CD4-positive, alpha-beta T cell (primary cell): ENCODE measurements at regions not wholly inside any gene's neighbourhood (a gene's known extent, or its start where the extent isn't known, plus 50 kb on each side); places are given as distances from the start of the nearest gene placed in this dataset.

ENCODE experiments used
- ATAC-seq: fragments of 200-7000 bp; cut with Tn5 transposase; one replicate; pipeline ENCODE4 v1.10.0; 2022; ENCODE audit warnings: mild to moderate bottlenecking; ENCODE audit not compliant: poor library complexity
- CTCF ChIA-PET: fragments of 350-600 bp; sonication (Branson Sonifier 250); formaldehyde crosslinking; loops from one replicate; lab custom pipeline; 2021; ENCODE audit warnings: antibody characterized with exemption, inconsistent platforms; lab: Charles Lee
- POLR2A ChIA-PET: fragments of 350-600 bp; sonication (Branson Sonifier 250); formaldehyde crosslinking; loops from one replicate; lab custom pipeline; 2021; ENCODE audit warnings: antibody characterized with exemption, inconsistent platforms; lab: Charles Lee
- DNase-seq, 14 experiments: peaks; one replicate each; pipeline ENCODE4 v3.0.0-alpha.2; 2013 to 2020; ENCODE audit warnings: mixed read lengths in 2 of 14
- H3K27ac ChIP-seq, 2 donors: one replicate each; pipeline versions ENCODE4 v1.5.1 to v1.7.0; 2013; ENCODE audit warnings: low read length in 2 of 2, low read depth in 1 of 2, mild to moderate bottlenecking in 1 of 2
- H3K27me3 ChIP-seq, 2 experiments: 1 replicate in 1 of 2; 2 replicates in 1 of 2; pipeline versions ENCODE4 v1.6.1 to v1.7.0; 2013; ENCODE audit warnings: low read length in 2 of 2, control low read depth in 1 of 2, mild to moderate bottlenecking in 1 of 2, moderate library complexity in 1 of 2; ENCODE audit not compliant: insufficient read depth in 2 of 2, control insufficient read depth in 1 of 2
- H3K36me3 ChIP-seq: one replicate; pipeline ENCODE4 v1.6.1; 2013; ENCODE audit warnings: low read length, control low read depth; ENCODE audit not compliant: insufficient read depth
- H3K4me1 ChIP-seq: one replicate; pipeline ENCODE4 v1.6.1; 2013; ENCODE audit warnings: low read length, control low read depth; ENCODE audit not compliant: insufficient read depth
- H3K4me3 ChIP-seq: one replicate; pipeline ENCODE4 v1.5.1; 2013; ENCODE audit warnings: mild to moderate bottlenecking, low read length, moderate library complexity
- H3K9me3 ChIP-seq, 2 experiments: 1 replicate in 1 of 2; 2 replicates in 1 of 2; pipeline versions ENCODE4 v1.6.1 to v1.7.0; 2013; ENCODE audit warnings: low read length in 2 of 2, mild to moderate bottlenecking in 2 of 2, control low read depth in 1 of 2, moderate library complexity in 1 of 2; ENCODE audit not compliant: control insufficient read depth in 1 of 2, insufficient read depth in 1 of 2
- H3K27ac Mint-ChIP-seq: one replicate; pipeline ENCODE4 v1.8.0; 2020; ENCODE audit warnings: mixed read lengths
- H3K27me3 Mint-ChIP-seq: one replicate; pipeline ENCODE4 v1.8.0; 2021; ENCODE audit warnings: mixed read lengths
- H3K36me3 Mint-ChIP-seq: one replicate; pipeline ENCODE4 v1.8.0; 2021; ENCODE audit warnings: low read depth, mixed read lengths
- H3K4me1 Mint-ChIP-seq: one replicate; pipeline ENCODE4 v1.8.0; 2021; ENCODE audit warnings: low read depth, mixed read lengths
- H3K4me3 Mint-ChIP-seq: one replicate; pipeline ENCODE4 v1.8.0; 2020; ENCODE audit warnings: mild to moderate bottlenecking, mixed read lengths
- H3K9me3 Mint-ChIP-seq: one replicate; pipeline ENCODE4 v1.8.0; 2020; ENCODE audit warnings: mixed read lengths
- intact Hi-C, 2 experiments: fragments of 100-400 bp; cut with DNase I in 1 of 2; cut with micrococcal nuclease in 1 of 2; formaldehyde crosslinking; loops; one replicate each; pipeline versions ENCODE4 v1.15.1 to v1.9.0; 2023 to 2025; cut with DNase I, micrococcal nuclease
- TF ChIP-seq, protein P1 (sequence below): fragments of 200-600 bp; IDR thresholded peaks from one replicate; pipeline ENCODE4 v1.8.0; 2022; ENCODE audit warnings: antibody characterized with exemption, mild to moderate bottlenecking

DNA sequence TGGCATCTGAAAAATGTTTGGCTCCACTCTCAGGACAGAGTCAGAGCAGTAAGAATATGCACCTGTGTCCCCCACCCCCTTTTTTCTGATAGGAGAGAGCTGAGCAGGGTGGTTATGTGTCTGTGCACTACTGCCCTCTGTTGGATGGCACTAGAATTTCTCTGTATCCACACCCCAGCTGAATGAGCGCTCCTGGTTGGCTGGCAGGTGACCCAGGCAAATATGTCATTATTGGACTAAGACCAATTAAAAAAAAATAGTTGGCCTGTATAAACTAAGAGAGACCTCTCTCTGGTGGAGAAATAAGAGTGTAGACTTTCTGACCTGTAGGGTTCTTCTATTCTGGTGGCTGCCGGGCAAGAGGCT lies 107.0 kb downstream of the PTCSC3 start:
- H3K27ac Mint-ChIP-seq: no peak overlapping the region
- Histone ChIP-seq H3K9me3 (no peaks in the 10 kb centered on the region), H3K4me1 (no peaks in the 10 kb centered on the region), H3K36me3 (no peaks in the 10 kb centered on the region), H3K27me3 (peaks cover 6 to 21% of the 10 kb centered on the region in 2 experiments), H3K27ac (no peak overlapping the region), H3K4me3 (no peak overlapping the region)
- ChIA-PET POLR2A (no interaction called here), CTCF (interaction anchor here (1.3 to 1.7 kb wide), 2 partner anchors 9 to 190 kb away, joined by 4 to 9 read pairs; no protein-coding TSS in a partner anchor)
- H3K36me3 Mint-ChIP-seq: no peaks in the 10 kb centered on the region
- TF ChIP-seq, protein P1, sequence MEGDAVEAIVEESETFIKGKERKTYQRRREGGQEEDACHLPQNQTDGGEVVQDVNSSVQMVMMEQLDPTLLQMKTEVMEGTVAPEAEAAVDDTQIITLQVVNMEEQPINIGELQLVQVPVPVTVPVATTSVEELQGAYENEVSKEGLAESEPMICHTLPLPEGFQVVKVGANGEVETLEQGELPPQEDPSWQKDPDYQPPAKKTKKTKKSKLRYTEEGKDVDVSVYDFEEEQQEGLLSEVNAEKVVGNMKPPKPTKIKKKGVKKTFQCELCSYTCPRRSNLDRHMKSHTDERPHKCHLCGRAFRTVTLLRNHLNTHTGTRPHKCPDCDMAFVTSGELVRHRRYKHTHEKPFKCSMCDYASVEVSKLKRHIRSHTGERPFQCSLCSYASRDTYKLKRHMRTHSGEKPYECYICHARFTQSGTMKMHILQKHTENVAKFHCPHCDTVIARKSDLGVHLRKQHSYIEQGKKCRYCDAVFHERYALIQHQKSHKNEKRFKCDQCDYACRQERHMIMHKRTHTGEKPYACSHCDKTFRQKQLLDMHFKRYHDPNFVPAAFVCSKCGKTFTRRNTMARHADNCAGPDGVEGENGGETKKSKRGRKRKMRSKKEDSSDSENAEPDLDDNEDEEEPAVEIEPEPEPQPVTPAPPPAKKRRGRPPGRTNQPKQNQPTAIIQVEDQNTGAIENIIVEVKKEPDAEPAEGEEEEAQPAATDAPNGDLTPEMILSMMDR: peak; percentile 43
- H3K4me3 Mint-ChIP-seq: no peak overlapping the region
- H3K4me1 Mint-ChIP-seq: peaks cover 6% of the 10 kb centered on the region
- ATAC-seq (peak; percentile 48), DNase-seq (peak in 4 of 14 experiments; percentile 23 to 54 (median 40))
- H3K27me3 Mint-ChIP-seq: peaks cover 72% of the 10 kb centered on the region
- intact Hi-C loops: no loop called here
- no peaks in the 10 kb centered on the region for H3K9me3 Mint-ChIP-seq

DNA sequence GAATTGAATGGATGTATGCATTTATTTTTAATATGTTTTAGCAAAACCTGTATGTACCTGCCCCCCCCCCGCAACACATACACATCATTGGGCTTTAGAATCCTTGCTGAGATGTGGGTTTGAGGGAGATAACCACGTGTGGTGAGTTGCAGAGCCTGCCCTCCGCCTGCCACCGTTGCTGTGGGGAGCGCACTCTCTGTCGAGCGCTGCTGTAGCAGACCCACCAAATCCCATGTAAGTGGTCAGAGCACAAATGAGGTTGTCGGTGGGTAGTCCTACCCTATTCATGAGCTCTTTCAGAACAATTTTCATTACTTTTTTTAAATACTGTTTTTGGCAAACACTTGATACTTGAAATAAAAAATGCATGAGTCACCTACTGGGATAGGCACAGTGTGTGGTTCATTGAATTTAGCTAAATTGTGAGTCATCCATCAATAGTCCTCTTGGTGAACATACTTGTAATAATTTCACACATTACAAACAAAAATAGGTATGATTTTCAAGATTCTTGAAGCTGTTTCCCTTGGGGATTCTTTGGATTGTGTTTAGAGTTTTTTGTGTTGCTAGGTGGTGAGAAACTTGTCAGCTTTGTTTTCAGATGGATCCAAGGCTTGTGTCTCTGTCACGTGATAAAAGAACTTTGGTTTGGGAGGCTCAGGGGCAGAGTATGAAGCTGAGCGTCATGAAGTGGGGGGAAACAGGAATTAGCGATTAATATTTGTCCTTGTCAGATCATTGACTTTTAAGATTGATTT lies 107.6 kb downstream of the PTCSC3 start:
- H3K36me3 Mint-ChIP-seq: no peaks in the 10 kb centered on the region
- H3K9me3 ChIP-seq: no peaks in the 10 kb centered on the region
- H3K4me1 ChIP-seq: no peaks in the 10 kb centered on the region
- DNase-seq (no peak), ATAC-seq (no peak)
- H3K36me3 ChIP-seq: no peaks in the 10 kb centered on the region
- intact Hi-C loops: no loop called here
- H3K27ac ChIP-seq: no peak overlapping the region
- peaks cover 66% of the 10 kb centered on the region for H3K27me3 Mint-ChIP-seq
- ChIA-PET POLR2A (no interaction called here), CTCF (interaction anchor here (1.3 to 1.7 kb wide), 2 partner anchors 9 to 189 kb away, joined by 4 to 9 read pairs; no protein-coding TSS in a partner anchor)
- TF ChIP-seq, protein P1: no peak
- peaks cover 6% of the 10 kb centered on the region for H3K4me1 Mint-ChIP-seq
- no peaks in the 10 kb centered on the region for H3K9me3 Mint-ChIP-seq
- peaks cover 5 to 21% of the 10 kb centered on the region in 2 experiments for H3K27me3 ChIP-seq
- H3K4me3 Mint-ChIP-seq: no peak overlapping the region
- no peak overlapping the region for H3K4me3 ChIP-seq
- H3K27ac Mint-ChIP-seq: no peak overlapping the region

DNA sequence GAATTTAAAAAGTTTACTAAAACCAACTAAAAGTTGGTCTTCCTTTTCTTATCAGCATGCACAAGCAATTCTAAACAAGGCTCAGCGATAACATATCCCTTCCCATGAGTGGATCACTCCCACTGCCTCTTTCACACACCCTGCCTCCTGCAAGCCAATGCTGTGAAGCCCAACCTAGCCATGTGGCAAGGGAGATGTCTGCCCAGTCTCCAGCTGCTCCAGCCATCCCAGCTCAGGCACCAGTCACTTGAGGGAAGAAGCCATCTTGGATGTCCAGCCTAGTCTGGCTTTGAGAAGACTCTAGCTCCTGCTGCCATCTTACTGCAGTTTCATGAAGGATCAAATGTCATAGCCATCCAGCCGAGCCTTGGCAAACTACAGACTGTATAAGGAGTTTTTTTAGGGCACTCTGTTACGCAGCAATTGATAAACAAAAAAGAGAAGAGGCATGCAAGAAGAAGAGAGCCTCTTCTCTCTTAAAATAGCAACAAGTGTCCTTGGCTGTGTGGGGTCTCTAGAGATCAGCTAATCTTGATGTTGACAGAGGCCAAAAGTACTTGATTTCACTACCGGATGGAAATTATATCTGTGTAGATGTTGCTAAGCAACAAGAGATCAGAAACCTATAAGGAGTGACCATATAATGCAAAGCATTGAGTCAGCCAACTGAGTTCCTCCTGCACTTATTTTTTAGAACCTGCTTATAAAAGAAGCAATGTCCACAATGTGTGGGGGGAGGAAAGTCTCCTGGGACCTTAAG lies 108.9 kb downstream of the PTCSC3 start:
- DNase-seq (no peak), ATAC-seq (no peak)
- CTCF ChIA-PET: no interaction called here
- no peak overlapping the region for H3K4me3 ChIP-seq
- Mint-ChIP-seq H3K27me3 (peaks cover 67% of the 10 kb centered on the region), H3K4me3 (no peak overlapping the region), H3K27ac (no peak overlapping the region), H3K36me3 (no peaks in the 10 kb centered on the region), H3K4me1 (peaks cover 6% of the 10 kb centered on the region), H3K9me3 (no peaks in the 10 kb centered on the region)
- H3K27me3 ChIP-seq: peaks cover 2 to 21% of the 10 kb centered on the region in 2 experiments
- no peak overlapping the region for H3K27ac ChIP-seq
- H3K36me3 ChIP-seq: no peaks in the 10 kb centered on the region
- no peaks in the 10 kb centered on the region for H3K9me3 ChIP-seq
- TF ChIP-seq, protein P1: no peak
- no peaks in the 10 kb centered on the region for H3K4me1 ChIP-seq
- POLR2A ChIA-PET: no interaction called here
- intact Hi-C loops: no loop called here
